Brain microvascular endothelial cell (primary cell): ENCODE measurements at regions not wholly inside any gene's neighbourhood (a gene's known extent, or its start where the extent isn't known, plus 50 kb on each side); places are given as distances from the start of the nearest gene placed in this dataset.
A peak's percentile ranks its signal among the peaks of the same experiment; 100 is the strongest.

Experiments
- DNase-seq: peaks from one replicate; pipeline ENCODE4 v3.0.0-alpha.2; 2020
- H3K27ac ChIP-seq: fragments of 250-450 bp; sonication (Bioruptor Pico); 2 replicates; pipeline ENCODE4 v1.5.1; 2020; ENCODE audit warnings: mild to moderate bottlenecking, moderate library complexity
- H3K27me3 ChIP-seq: fragments of 250-450 bp; sonication (Bioruptor Pico); replicated peaks from 2 replicates; pipeline ENCODE4 v1.5.1; 2020; ENCODE audit warnings: mild to moderate bottlenecking
- H3K36me3 ChIP-seq: fragments of 250-450 bp; sonication (Bioruptor Pico); replicated peaks from 2 replicates; pipeline ENCODE4 v1.5.1; 2020; ENCODE audit warnings: mild to moderate bottlenecking
- H3K4me3 ChIP-seq: 2 replicates; pipeline ENCODE4 v1.5.1; 2011; ENCODE audit warnings: low read depth, mild to moderate bottlenecking, control low read depth, low read length, moderate library complexity
- CTCF ChIP-seq: IDR thresholded peaks from 2 replicates; pipeline ENCODE4 v1.5.1; 2011; ENCODE audit warnings: low read depth, mild to moderate bottlenecking, moderate library complexity, low read length, control low read depth, inconsistent platforms; ENCODE audit errors: missing control alignments
- in situ Hi-C: cut with HindIII; loops from 2 replicates; pipeline ENCODE4 v1.10.0; 2017; ENCODE audit warnings: low sequenced_read_pairs, low pct_ligation_motif_present

- no peaks in the 10 kb centered on the region for H3K36me3 ChIP-seq
- no peak overlapping the region for H3K4me3 ChIP-seq
- TF ChIP-seq CTCF = no peak
- in situ Hi-C loops = no loop called here
- DNase-seq = no peak
- no peaks in the 10 kb centered on the region for H3K27me3 ChIP-seq
- H3K27ac ChIP-seq = no peak overlapping the region
These were observed 630.1 kb downstream of the TFAP2A start for GRCh38 chr6:9784786-9785185.

- Histone ChIP-seq H3K27me3 (no peaks in the 10 kb centered on the region), H3K4me3 (no peak overlapping the region), H3K27ac (no peak overlapping the region), H3K36me3 (no peaks in the 10 kb centered on the region)
- DNase-seq = no peak
- in situ Hi-C loops = no loop called here
- no peak for TF ChIP-seq CTCF
These were observed 631.3 kb downstream of the TFAP2A start for GRCh38 chr6:9783567-9783966.

- TF ChIP-seq CTCF = no peak
- peak; percentile 9 for DNase-seq
- no peaks in the 10 kb centered on the region for H3K27me3 ChIP-seq
- in situ Hi-C loops = no loop called here
- H3K36me3 ChIP-seq = no peaks in the 10 kb centered on the region
- H3K4me3 ChIP-seq = no peak overlapping the region
- H3K27ac ChIP-seq = peak overlapping the region; percentile 18
These were observed 648.5 kb downstream of the TFAP2A start for GRCh38 chr6:9766240-9766915.

- Histone ChIP-seq H3K27me3 (no peaks in the 10 kb centered on the region), H3K4me3 (no peak overlapping the region), H3K27ac (no peak overlapping the region), H3K36me3 (no peaks in the 10 kb centered on the region)
- TF ChIP-seq CTCF = no peak
- no peak for DNase-seq
- in situ Hi-C loops = no loop called here
These were observed 653.7 kb downstream of the TFAP2A start for GRCh38 chr6:9761220-9761619.

GRCh38 chr6:9754515-9754914, 660.4 kb downstream of the TFAP2A start:
- Histone ChIP-seq H3K27ac (no peak overlapping the region), H3K4me3 (no peak overlapping the region), H3K36me3 (no peaks in the 10 kb centered on the region), H3K27me3 (no peaks in the 10 kb centered on the region)
- in situ Hi-C loops = no loop called here
- no peak for TF ChIP-seq CTCF
- DNase-seq = no peak

GRCh38 chr6:9745966-9746365, 668.9 kb downstream of the TFAP2A start:
- Histone ChIP-seq H3K27ac (no peak overlapping the region), H3K36me3 (no peaks in the 10 kb centered on the region), H3K4me3 (no peak overlapping the region), H3K27me3 (no peaks in the 10 kb centered on the region)
- in situ Hi-C loops = no loop called here
- TF ChIP-seq CTCF = no peak
- DNase-seq = no peak
